KMS-11 (cell line): ENCODE measurements at regions not wholly inside any gene's neighbourhood (a gene's known extent, or its start where the extent isn't known, plus 50 kb on each side); places are given as distances from the start of the nearest gene placed in this dataset.

Source experiments
- H2AFZ ChIP-seq: fragments of 200-600 bp; sonication (generic); 2 replicates; pipeline ENCODE4 v1.6.1; 2016; ENCODE audit warnings: antibody characterized with exemption, mixed run types, low read depth
- H3K27ac ChIP-seq: fragments of 200-600 bp; sonication (generic); 2 replicates; pipeline ENCODE4 v1.6.1; 2016; ENCODE audit warnings: mild to moderate bottlenecking, mixed run types
- H3K27me3 ChIP-seq: fragments of 200-600 bp; sonication (generic); 2 replicates; pipeline ENCODE4 v1.6.1; 2017; ENCODE audit warnings: mild to moderate bottlenecking, low read depth, mixed run types, moderate library complexity; ENCODE audit not compliant: insufficient read depth
- H3K36me3 ChIP-seq: fragments of 200-600 bp; sonication (generic); 2 replicates; pipeline ENCODE4 v1.6.1; 2017; ENCODE audit warnings: mild to moderate bottlenecking, mixed run types; ENCODE audit not compliant: insufficient read depth
- H3K4me1 ChIP-seq: fragments of 200-600 bp; sonication (generic); 2 replicates; pipeline ENCODE4 v1.6.1; 2016; ENCODE audit warnings: mild to moderate bottlenecking, low read depth, mixed run types; ENCODE audit not compliant: poor library complexity, severe bottlenecking
- H3K4me2 ChIP-seq: fragments of 200-600 bp; sonication (generic); 2 replicates; pipeline ENCODE4 v1.7.0; 2016; ENCODE audit warnings: mild to moderate bottlenecking, mixed run types
- H3K4me3 ChIP-seq: fragments of 200-600 bp; sonication (generic); IDR thresholded peaks from 2 replicates; pipeline ENCODE4 v1.6.1; 2017; ENCODE audit warnings: low read depth, low read length, mixed read lengths; ENCODE audit not compliant: insufficient read depth
- H3K79me2 ChIP-seq: fragments of 200-600 bp; sonication (generic); 2 replicates; pipeline ENCODE4 v1.6.1; 2016; ENCODE audit warnings: low read depth, mixed run types; ENCODE audit not compliant: insufficient read depth
- H3K9ac ChIP-seq: fragments of 200-600 bp; sonication (generic); 2 replicates; pipeline ENCODE4 v1.6.1; 2016; ENCODE audit warnings: mild to moderate bottlenecking, mixed run types
- H4K20me1 ChIP-seq: fragments of 200-600 bp; sonication (generic); 2 replicates; pipeline ENCODE4 v1.6.1; 2016; ENCODE audit warnings: mild to moderate bottlenecking, mixed run types; ENCODE audit not compliant: insufficient read depth
- CTCF ChIP-seq: fragments of 200-600 bp; sonication (generic); conservative IDR thresholded peaks from 2 replicates; pipeline ENCODE4 v1.6.1; 2017; ENCODE audit warnings: low read depth, mild to moderate bottlenecking, antibody characterized with exemption, low read length, moderate library complexity, mixed read lengths

DNA sequence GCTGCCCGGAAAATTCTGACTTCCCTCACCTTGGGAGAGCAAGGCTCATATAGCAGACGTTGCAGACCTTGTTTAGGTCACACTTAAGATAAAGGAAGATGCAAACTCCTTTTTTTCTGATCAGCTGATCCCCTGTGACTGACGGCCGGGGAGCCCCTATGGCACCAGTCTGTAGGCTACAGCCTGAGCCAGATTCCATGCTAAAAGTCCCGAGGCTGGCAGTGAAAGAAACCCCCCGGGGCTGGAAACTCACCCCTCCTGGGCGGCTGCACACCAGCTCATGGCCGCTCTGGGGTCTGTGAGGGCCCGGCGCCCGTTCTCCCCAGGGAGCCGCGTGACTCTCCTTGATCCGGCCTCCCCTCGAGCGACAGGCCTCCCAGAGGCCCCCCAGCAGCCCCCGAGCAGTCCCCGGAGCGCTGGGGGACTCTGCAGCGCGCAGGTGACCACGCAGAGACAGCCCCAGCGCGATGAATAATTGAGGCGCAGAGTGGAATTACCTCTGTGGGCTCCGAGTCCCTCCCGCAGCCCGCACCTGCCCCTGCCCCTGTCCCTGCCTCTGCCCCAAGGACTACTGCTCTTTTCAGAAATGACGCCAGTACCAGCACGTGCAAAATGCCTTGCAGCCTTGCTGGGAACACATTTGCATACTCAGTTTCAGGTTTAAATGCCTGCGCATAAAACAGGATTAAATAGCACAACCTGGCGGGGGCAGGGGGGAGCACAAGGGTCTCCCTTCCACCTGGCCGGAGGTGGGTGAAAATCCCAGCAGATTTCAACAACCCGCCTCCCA is 62.6 kb upstream of the CLDN14 start:
- no peak; the same call in 1 of the 2 replicates for TF ChIP-seq CTCF
- peak overlapping the region; percentile 58; the same call in 1 of the 2 replicates for H2AFZ ChIP-seq
- H3K4me1 ChIP-seq: peaks cover 63% of the 10 kb centered on the region
- no peaks in the 10 kb centered on the region; the same call in 1 of the 2 replicates for H3K27me3 ChIP-seq
- no peak overlapping the region for H3K4me3 ChIP-seq
- no peak overlapping the region for H3K27ac ChIP-seq
- H3K79me2 ChIP-seq: no peaks in the 10 kb centered on the region
- H3K9ac ChIP-seq: peak overlapping the region; percentile 37; the same call in 1 of the 2 replicates
- H3K4me2 ChIP-seq: peak overlapping the region; percentile 77
- H3K36me3 ChIP-seq: no peaks in the 10 kb centered on the region
- H4K20me1 ChIP-seq: no peaks in the 10 kb centered on the region

GRCh38 chr21:36543924-36544323 is 64.0 kb upstream of the CLDN14 start:
- Histone ChIP-seq H3K27ac (peak overlapping the region; percentile 36), H3K4me1 (peaks cover 58% of the 10 kb centered on the region), H3K27me3 (no peaks in the 10 kb centered on the region; the same call in 1 of the 2 replicates), H3K36me3 (no peaks in the 10 kb centered on the region), H4K20me1 (no peaks in the 10 kb centered on the region), H3K79me2 (no peaks in the 10 kb centered on the region), H3K9ac (no peak overlapping the region), H3K4me2 (peak overlapping the region; percentile 77), H3K4me3 (no peak overlapping the region), H2AFZ (peak overlapping the region; percentile 46; the same call in 1 of the 2 replicates)
- no peak for TF ChIP-seq CTCF

GRCh38 chr21:36544545-36544944 is 64.6 kb upstream of the CLDN14 start:
- H4K20me1 ChIP-seq: no peaks in the 10 kb centered on the region
- TF ChIP-seq CTCF: no peak

GRCh38 chr21:36545776-36546511 is 66.0 kb upstream of the CLDN14 start:
- Histone ChIP-seq H3K27ac (no peak overlapping the region; the same call in 1 of the 2 replicates), H3K36me3 (no peaks in the 10 kb centered on the region), H3K4me3 (no peak overlapping the region), H3K9ac (no peak overlapping the region), H3K4me1 (peaks cover 58% of the 10 kb centered on the region), H4K20me1 (no peaks in the 10 kb centered on the region), H3K4me2 (peak overlapping the region; percentile 77), H2AFZ (no peak overlapping the region), H3K79me2 (no peaks in the 10 kb centered on the region), H3K27me3 (no peaks in the 10 kb centered on the region; the same call in 1 of the 2 replicates)
- no peak for TF ChIP-seq CTCF

More at GRCh38 chr21:36544545-36544944, 64.6 kb upstream of the CLDN14 start:
- Histone ChIP-seq H3K9ac (no peak overlapping the region), H3K36me3 (no peaks in the 10 kb centered on the region), H3K4me1 (peaks cover 58% of the 10 kb centered on the region), H3K4me3 (no peak overlapping the region), H3K27me3 (no peaks in the 10 kb centered on the region; the same call in 1 of the 2 replicates), H3K27ac (peak overlapping the region; percentile 36; the same call in 1 of the 2 replicates), H3K4me2 (peak overlapping the region; percentile 77), H3K79me2 (no peaks in the 10 kb centered on the region), H2AFZ (peak overlapping the region; percentile 46; the same call in 1 of the 2 replicates)
